Limb (tissue), 2 donors: ENCODE measurements at regions not wholly inside any gene's neighbourhood (a gene's known extent, or its start where the extent isn't known, plus 50 kb on each side); places are given as distances from the start of the nearest gene placed in this dataset.
"Not testable (repeated sequence)": the region's sequence is repeated elsewhere in the genome, so short reads cannot be mapped to it uniquely, and the experiment has no call there.

ENCODE experiments used
- DNase-seq, 2 donors: peaks; one replicate each; pipeline ENCODE4 v3.0.0-alpha.2; 2016; ENCODE audit errors: extremely low spot score in 2 of 2

DNA sequence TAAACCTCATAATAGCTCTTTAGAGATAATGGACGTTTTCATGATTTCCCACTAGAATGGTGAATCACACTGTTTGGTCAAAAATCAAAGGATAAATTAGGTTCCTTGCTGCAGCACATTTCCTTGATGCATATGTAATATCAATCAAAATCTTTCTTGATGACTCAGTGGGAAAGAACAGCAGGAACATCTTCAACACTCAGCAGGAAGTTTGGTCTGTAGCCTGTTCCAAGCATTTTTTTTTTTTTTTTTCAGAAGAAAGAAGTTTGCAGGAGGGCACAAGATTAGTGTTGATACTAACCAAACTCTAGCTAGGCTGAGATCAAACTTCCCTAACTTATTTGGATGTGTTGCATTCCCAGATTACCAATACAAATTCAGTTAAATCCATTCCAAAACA is 1529.8 kb downstream of the FAM181B start:
- no peak for DNase-seq

DNA sequence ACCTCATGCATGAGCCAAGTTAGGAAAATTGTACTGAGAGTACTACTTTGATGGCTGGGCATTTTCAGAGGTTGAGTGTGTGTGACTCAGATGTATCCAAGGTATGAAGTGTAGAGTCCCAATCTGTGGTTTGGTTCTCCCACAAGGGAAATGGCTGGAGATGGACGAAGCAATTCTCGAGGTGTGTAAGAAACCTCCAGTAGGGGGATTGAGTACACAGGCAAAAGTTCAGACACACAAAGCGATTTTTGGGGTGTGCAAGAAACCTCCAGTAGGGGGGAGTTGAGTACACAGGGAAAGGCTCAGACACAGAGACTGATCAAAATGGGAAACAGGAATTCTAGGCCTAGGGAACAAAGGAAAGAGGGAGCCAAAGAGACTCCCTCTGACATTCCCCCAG is 1536.3 kb downstream of the FAM181B start:
- no peak for DNase-seq

DNA sequence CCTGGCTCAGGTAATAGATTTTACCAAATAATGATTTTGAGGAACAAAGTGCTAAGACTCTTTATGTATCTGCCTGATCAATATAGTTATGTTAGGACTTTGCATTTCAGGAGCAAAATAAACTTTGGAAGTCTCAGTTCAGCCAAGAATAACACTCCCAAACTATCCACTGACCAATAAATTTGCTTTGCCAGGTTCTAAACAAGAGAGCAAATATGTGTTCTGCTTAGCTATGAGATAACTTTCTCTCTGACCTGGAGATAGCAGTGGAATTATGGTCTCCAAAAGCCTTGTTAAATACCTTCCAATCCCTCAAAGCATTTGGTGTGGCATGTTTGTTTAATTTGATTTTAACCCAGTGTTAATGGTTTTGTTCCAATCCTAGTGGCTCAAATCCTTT is 1541.1 kb downstream of the FAM181B start:
- no peak for DNase-seq

DNA sequence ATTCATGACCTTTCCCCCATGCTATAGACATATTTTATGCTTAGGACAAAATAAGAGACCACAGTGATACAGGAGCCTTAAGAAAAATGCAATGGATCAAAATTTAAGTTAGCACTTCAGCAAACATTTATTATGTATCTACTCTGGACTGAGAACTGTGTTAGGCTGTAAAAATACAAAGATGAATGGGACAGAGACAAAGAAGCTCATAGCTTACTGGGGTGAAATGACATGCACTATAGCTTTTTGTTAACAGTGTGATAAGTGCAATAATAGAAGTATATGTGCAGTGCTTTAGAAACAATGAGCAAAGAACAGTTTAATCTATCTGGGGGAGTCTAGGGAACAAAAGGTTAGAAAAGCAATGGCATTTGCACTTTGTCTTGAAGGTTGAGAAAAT is 1543.1 kb downstream of the FAM181B start:
- DNase-seq: no peak

DNA sequence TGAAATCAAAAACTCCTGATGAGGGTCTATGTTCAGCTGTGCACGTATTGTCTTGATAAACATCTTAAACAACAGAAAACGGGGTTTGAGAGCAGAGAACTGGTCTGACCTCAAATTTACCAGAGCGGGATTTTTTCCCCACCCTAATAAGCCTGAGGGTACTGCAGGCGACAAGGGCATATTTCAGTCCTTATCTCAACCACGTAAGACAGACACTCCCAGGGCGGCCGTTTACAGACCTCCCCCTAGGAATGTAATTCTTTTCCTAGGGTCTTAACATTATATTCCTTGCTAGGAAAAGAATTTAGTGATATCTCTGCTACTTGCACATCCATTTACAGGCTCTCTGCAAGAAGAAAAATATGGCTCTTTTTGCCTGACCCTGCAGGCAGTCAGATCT is 1546.6 kb downstream of the FAM181B start:
- not testable (repeated sequence) for DNase-seq

DNA sequence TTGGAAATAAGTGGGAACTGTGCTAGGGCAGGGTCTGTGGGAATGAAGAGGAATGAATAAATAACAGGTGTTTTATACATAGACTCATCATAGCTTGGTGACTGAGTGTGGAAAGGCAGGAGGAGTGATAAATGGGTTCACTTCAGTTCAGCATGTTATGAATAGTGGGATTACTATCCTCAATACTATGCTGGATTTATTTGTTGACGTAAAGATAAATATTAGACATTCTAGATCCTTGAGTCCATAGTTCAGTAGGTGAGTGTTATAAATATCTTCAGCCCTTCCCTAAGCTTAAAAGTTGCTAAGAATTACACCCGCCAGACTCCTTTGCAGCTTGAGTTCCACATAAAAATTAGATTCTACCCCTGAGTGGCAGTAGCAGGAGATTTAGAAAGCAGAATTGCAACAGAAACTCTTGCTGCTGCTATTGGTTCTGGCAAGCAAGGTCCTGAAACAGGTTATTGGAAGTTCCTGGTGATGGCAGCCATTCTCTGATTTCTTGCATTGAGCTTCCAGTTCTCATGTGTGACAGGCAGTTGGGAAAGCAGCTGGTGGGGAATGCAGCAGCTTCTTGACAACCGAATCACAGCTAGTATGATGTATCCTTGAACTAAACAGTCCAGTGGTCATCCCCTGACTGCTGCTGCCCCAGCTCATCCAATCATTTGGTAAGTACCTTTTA is 1558.9 kb downstream of the FAM181B start:
- no peak for DNase-seq

DNA sequence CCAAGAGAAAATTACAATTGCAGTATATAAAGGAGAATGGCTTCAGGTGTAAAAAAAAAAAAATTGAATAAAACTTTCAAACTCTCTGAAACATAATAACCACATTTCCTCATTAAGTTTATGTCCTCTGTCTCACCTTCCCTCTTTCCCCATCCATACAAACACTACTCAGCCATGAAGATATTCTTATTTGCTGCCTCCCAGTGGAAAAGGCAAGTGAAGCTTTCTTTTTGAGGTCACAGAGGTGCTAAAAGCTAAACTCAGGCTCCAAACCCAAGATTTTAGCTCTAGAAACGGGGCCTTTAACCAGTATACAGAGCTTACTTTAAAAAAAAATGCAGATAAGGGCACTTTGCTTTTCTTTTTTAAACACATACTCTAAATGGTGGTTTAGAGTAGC is 1568.5 kb downstream of the FAM181B start:
- DNase-seq: no peak

DNA sequence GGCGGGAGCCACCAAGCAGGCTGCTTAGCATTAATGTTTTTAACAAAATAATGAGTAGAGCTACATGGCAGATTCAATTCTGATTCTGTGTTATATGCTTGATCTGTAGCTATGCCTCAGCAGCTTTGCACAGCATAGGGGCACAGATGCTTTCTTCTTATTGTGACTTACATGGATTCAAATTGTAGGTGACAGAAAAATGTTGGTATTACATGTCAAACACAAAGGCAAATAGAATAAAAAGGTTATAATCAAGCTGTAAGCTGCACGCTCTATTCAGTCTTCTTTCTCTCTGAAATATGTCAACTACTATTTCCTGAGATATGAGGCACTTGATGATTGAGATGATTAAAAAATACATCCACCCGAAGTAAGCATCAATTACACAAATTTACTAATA is 1573.8 kb downstream of the FAM181B start:
- DNase-seq: no peak

DNA sequence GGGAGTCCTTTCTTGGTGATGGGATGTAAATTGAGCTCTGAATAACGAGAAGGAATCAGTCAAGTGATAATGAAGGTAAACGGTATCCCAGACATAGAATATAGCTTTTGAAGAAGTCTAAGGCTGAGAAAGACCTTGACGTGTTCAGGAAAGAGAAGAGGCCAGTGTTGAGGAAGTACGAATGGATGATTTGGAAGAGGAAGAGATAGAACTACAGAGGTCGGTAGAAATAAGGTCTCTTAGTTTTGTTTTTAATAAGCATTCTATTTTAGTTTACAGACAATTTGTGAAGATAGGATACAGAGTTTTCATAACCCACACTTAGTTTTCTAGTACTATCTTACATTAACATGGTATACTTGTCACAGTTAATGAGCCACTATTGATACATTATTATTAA is 1598.1 kb downstream of the FAM181B start:
- no peak for DNase-seq

DNA sequence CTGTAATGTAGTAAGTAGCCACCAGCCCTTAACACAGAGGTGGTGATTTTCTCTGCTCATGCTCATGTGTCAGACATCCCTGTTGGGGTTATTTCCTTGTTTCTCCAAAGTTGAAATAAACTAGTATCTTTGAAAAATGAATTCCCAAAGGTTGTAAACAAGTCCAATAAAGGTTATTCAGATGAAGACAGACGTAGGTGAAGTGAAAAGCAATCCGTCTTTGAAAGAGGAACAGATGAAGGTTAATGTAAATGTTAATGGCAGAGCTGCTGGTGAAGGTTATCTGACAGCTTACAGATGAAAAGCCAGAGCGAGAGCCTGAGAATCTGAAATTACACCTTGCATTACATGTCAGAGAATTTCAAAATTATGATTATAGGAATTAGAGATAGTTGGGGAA is 1604.0 kb downstream of the FAM181B start:
- DNase-seq: no peak

DNA sequence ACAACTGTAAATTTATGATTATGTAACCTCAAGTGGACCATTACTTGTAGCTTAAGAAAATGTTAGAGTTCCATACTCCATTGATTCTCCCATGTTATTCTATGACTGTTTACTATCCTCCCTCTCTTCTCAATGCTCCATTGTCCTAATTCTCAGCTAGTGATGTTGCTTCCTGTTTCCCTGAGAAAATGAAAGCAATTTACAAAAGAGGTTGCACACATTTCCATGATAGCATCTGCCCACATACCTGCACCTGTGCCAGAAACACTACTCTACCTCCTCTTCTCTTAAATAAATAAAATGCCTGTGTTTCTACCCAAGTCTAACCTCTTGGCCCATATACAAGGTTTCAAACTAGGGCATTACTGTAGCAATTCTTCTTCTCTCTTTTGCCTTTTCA is 1620.9 kb downstream of the FAM181B start:
- DNase-seq: no peak

DNA sequence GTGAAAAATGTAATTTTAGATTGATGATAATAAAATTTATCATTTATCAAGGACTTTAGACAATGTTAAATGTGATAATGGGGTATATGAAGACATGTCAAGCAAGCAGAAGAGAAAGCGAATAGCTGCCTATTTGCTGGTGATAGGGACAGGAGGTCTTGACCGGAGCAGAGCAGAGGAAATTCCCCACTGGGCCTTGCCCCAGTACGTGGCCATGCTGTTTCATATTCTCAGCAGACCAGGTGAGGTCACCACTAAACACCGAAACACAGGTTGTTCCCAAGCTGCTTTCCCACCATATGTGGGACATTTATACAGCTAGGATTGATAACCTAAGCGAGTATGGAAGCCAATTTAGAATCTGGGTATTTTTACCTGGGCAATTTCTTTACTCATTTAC is 1629.6 kb downstream of the FAM181B start:
- no peak for DNase-seq

DNA sequence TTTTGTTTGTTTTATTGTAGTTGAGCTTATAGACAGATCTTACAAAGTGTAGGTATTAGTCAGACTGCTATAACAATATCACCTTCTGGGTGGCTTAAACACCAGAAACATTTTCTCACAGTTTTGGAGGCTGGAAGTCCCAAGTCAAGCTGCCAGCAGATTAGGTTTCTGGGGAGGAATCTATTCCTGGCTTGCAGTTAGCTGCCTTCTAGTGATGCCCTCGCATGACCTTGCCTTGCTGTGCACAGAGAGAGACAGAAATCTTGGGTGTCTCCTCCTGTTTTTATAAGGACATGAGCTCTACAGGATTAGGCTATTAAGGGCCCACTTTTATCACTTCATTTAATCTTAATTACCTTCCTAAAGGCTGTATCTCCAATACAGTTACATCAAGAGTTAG is 1635.2 kb downstream of the FAM181B start:
- DNase-seq: no peak

DNA sequence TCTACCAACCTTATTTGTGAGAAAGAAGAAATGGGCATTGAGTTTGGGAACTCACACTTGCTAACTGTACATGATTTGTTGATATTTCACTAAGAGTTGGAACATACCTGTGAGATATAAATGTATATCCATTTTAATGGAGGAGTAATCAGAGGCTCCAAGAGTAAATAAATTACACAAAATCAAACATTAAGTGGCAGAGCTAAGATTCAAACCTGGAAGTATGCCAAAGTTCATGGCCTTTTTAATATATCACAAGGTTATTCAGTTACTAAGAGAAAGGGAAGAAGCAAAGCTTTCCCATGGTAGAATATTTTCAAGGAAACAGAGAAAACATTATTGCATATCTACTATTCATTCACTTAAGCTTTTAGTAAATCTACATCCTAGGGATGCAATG is 1641.1 kb downstream of the FAM181B start:
- no peak for DNase-seq

DNA sequence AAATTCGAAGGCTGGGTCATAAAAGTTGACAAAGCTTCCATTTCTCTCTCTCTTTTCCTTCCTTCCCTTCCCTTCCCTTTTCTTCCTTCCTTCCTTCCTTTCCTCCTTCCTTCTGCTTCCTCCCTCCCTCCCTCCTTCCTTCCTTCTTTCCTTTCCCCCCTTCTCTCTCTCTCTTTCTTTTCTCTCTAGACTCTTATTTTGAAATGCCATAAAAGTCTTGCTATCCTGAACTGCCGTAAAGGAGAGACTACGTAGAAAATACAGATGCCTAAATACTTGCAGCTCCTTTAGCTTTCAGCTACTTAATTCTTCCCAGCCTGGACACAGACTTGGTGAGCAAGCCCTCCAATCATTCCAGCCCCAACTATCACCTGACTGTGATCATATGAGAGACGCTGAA is 1644.4 kb downstream of the FAM181B start:
- DNase-seq: no peak

DNA sequence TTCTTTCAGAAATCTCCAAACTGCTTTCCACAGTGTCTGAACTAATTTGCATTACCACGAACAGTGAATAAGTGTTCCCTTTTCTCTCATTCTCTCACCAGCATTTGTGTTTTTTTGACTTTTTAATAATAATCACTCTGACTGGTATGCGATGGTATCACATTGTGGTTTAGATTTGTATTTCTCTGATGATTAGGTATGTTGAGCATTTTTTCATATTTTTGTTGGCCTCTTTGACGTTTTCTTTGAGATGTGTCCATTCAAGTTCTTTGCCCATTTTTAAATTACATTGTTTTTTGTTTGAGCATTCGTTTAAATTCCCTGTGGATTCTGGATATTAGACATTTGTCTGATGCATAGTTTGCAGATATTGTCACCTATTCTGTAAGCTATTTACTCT is 1639.6 kb upstream of the TENM4 start:
- DNase-seq: no peak

DNA sequence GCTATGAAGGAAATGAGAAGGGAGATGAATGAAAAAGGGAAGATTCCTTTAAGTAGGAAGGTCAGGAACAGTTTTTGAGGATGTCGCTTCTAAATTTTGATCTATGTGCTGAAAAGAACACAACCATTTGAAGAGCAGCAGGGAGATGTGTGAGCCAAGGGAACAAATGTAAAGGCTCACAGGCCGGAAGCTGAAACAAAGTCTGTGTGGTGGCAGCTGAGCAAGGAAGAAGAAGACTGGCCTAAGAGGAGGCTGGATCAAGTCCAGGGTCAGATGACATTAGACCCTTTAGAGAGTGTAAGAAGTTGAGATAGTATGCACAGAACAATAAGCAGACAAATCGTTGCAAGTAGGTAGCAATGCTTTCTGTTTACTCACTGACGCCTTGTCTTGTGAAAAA is 1631.4 kb upstream of the TENM4 start:
- DNase-seq: no peak

DNA sequence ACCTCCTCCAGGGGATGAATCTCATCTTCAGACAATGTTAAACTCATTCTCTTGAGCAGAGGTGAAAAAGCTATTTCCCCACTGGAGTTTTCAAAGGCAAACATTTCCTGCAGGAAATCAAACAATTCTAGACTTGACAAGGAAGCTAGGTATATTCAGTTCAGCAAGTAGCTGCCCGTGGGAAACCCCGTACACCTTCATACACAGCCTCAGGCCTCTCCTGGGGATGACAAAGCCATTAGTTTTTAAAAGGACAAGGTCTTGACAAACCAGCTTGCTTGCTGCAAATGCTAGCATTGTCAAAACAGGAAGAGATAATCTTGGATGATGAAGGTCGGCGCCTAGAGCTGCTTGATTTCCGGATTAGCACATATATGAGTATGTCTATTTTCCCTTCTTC is 1630.8 kb upstream of the TENM4 start:
- no peak for DNase-seq

DNA sequence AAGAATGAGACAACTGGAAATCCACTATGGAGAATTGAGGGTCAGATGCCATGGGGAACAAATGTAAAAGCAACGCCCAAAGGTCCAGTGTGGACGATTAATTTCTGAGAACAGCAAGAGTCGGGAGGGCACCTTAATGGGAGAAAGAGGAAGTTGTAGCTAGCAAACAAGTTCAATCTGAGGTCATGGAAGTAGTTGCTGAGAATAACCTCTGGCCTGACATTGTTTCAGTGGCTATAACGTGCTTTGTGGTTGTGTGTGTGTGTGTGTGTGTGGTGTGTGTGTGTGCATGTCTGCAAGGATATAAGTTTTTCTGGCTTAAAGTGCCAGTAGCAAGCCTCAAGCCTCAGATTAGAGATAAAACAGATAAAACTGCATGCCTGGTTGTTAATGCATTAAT is 1630.1 kb upstream of the TENM4 start:
- no peak for DNase-seq

DNA sequence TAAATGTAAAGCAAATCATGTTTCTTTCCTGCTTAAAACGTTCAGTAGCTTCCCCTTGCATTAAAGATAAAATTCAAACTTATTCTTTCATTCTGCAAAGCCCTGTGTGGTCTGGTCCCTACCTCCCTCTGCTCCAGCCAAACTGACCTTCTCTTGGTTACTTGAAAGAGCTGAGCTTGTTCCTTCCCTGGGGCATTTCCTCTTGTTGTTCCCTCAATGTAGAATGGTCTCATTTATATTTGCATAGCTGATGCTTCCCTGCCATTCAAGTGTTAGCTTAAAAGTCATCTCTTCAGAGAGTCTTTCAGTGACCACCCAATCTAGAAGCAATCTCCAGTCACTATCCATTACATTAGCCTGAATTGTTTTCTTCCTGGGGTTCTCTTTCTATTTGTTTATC is 1618.5 kb upstream of the TENM4 start:
- DNase-seq: no peak

DNA sequence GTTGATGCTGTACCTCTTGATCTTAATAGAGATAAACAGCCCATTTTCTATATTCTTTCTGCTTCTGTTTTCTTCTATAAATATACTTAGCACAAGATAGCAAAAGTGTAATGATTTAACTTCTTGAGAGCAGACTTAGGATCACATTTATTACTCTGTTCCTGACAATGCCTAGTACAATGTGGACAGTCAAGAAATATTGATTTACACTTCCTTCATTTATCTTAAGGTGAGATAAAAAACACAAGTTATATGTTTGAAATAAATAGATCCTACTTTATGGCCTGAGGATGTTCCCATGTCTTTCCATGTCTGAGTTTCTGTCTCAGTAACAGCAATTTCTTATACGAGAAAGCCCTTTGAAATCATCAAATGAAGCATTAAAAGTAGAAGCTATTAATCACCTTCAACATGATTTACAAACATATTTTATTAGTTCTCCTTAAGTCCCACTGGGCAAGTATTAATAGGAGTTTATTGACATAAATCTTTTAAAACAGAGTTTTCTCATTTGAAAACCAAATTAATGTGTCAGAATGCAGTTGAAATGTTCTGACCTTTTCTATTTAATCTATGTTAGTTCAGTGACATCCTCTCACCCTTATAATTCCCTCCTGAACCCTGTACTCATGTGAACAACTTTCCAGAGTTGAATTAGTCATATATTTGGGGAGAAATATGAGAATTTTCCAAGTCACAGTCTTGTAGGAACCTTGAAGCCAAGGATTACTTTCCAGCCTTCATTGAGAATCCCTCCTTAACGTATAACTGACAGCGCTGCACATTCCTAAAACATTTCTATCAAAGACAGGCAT is 1611.7 kb upstream of the TENM4 start:
- no peak for DNase-seq

DNA sequence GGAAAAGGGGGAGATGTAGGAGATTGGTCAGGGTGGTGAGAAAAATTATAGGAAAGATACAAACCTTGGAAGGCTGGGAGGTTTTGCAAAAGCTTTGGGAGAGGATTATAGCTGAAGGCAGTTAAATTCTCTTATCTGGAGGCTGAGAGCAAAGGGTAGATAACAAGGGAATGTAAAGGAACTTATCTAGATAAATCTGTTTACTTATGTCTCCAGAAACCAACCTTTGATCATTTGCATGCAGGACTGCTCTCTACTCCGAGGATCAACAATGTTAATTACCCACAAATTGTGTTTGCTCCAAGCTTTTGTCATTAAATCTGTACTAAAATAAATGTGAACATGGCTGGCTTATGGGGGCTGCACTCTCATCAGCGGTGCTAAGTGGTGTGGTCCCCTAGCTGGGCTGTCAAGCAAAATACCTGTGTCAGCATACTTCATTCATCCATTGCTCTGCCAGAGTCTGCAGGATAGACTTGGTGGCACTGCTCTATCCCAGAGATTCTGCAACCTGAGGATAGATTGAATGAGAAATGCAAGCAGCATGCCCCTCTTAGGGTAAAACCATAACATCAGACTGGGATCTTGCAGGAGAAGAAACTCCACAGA is 1599.2 kb upstream of the TENM4 start:
- no peak for DNase-seq
